Natural killer cell (primary cell): ENCODE measurements at regions not wholly inside any gene's neighbourhood (a gene's known extent, or its start where the extent isn't known, plus 50 kb on each side); places are given as distances from the start of the nearest gene placed in this dataset.

ENCODE experiments used
- ATAC-seq, 3 donors: fragments of 150-1000 bp in 2 of 3; fragments of 200-7000 bp in 1 of 3; cut with Tn5 transposase; 1 replicate in 1 of 3; 2 replicates in 2 of 3; pipeline ENCODE4 v1.10.0; 2021; ENCODE audit warnings: mild to moderate bottlenecking in 2 of 3, moderate library complexity in 2 of 3
- DNase-seq, 2 donors: peaks; one replicate each; pipeline versions ENCODE4 v3.0.0 to v3.0.0-alpha.2; 2013 to 2021; ENCODE audit warnings: mixed read lengths in 1 of 2
- H3K27ac ChIP-seq: one replicate; pipeline ENCODE4 v1.5.1; 2013; ENCODE audit warnings: mild to moderate bottlenecking, low read length
- H3K27me3 ChIP-seq: one replicate; pipeline ENCODE4 v1.6.1; 2013; ENCODE audit warnings: low read length; ENCODE audit not compliant: control insufficient read depth, insufficient read depth
- H3K36me3 ChIP-seq: one replicate; pipeline ENCODE4 v1.6.1; 2013; ENCODE audit warnings: low read length; ENCODE audit not compliant: control insufficient read depth, insufficient read depth
- H3K4me1 ChIP-seq: one replicate; pipeline ENCODE4 v1.6.1; 2013; ENCODE audit warnings: low read length; ENCODE audit not compliant: control insufficient read depth, insufficient read depth
- H3K4me3 ChIP-seq: one replicate; pipeline ENCODE4 v1.5.1; 2013; ENCODE audit warnings: low read length
- H3K9me3 ChIP-seq: one replicate; pipeline ENCODE4 v1.6.1; 2013; ENCODE audit warnings: low read length; ENCODE audit not compliant: control insufficient read depth, insufficient read depth
- H3K27ac Mint-ChIP-seq, 2 donors: one replicate each; pipeline ENCODE4 v1.8.0; 2022; ENCODE audit warnings: mild to moderate bottlenecking in 2 of 2, mixed read lengths in 2 of 2, moderate library complexity in 1 of 2
- H3K27me3 Mint-ChIP-seq, 2 donors: one replicate each; pipeline ENCODE4 v1.8.0; 2022; ENCODE audit warnings: low read depth in 2 of 2, mixed read lengths in 2 of 2
- H3K36me3 Mint-ChIP-seq: one replicate; pipeline ENCODE4 v1.8.0; 2022; ENCODE audit warnings: mixed read lengths
- H3K4me1 Mint-ChIP-seq, 2 donors: one replicate each; pipeline ENCODE4 v1.8.0; 2022; ENCODE audit warnings: mixed read lengths in 2 of 2
- H3K4me3 Mint-ChIP-seq: one replicate; pipeline ENCODE4 v1.8.0; 2022; ENCODE audit warnings: mild to moderate bottlenecking, moderate library complexity, mixed read lengths
- H3K9me3 Mint-ChIP-seq, 2 donors: one replicate each; pipeline ENCODE4 v1.8.0; 2022; ENCODE audit warnings: mixed read lengths in 2 of 2
- WGBS: methylation state at CpG from one replicate; pipeline ENCODE4 v1.1.7; 2013; ENCODE audit warnings: missing lambda C conversion rate; ENCODE audit not compliant: insufficient coverage; 5-methylcytosine and 5-hydroxymethylcytosine counted together
- intact Hi-C: fragments of 100-400 bp; cut with micrococcal nuclease; formaldehyde crosslinking; loops from one replicate; pipeline ENCODE4 v1.14.2; 2022
- TF ChIP-seq, protein P1 (sequence below): fragments of 200-600 bp; IDR thresholded peaks from one replicate; pipeline ENCODE4 v1.8.0; 2022; ENCODE audit warnings: antibody characterized with exemption

DNA sequence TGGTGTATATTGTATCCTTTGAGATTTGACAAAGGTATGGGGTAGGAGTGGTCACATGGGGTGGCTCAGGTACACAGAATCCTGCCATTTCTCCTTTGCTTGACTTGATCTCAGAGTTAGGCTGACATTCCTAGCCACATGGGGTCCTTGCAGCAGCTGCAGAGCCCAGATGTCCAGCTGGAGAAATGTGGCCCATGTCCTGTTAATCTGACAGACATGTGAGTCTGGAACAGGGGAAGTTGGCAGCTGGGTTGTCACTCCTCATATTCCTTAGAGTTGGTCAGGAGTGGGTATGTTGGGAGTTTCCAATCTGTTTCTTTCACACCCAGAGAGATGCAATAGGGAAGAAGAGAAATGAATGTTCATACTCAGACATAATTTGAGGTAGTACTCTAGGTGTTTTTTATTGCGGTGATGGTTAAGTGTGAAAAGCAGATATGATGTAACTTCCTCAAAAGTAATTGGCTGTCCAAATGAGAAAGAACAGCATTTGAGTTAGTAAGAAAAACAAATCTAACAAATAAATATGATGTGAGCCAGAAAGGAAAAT, 402.6 kb upstream of the MEIS1 start:
- TF ChIP-seq, protein P1, sequence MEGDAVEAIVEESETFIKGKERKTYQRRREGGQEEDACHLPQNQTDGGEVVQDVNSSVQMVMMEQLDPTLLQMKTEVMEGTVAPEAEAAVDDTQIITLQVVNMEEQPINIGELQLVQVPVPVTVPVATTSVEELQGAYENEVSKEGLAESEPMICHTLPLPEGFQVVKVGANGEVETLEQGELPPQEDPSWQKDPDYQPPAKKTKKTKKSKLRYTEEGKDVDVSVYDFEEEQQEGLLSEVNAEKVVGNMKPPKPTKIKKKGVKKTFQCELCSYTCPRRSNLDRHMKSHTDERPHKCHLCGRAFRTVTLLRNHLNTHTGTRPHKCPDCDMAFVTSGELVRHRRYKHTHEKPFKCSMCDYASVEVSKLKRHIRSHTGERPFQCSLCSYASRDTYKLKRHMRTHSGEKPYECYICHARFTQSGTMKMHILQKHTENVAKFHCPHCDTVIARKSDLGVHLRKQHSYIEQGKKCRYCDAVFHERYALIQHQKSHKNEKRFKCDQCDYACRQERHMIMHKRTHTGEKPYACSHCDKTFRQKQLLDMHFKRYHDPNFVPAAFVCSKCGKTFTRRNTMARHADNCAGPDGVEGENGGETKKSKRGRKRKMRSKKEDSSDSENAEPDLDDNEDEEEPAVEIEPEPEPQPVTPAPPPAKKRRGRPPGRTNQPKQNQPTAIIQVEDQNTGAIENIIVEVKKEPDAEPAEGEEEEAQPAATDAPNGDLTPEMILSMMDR: no peak
- no peaks in the 10 kb centered on the region for H3K4me1 ChIP-seq
- no peaks in the 10 kb centered on the region for H3K36me3 Mint-ChIP-seq
- H3K9me3 Mint-ChIP-seq: peaks cover 0 to 2% of the 10 kb centered on the region in 2 donors
- H3K4me3 ChIP-seq: no peak overlapping the region
- intact Hi-C loops: no loop called here
- DNase-seq (no peak), ATAC-seq (no peak)
- no peaks in the 10 kb centered on the region for H3K27me3 Mint-ChIP-seq
- no peaks in the 10 kb centered on the region for H3K4me1 Mint-ChIP-seq
- H3K36me3 ChIP-seq: no peaks in the 10 kb centered on the region
- no peaks in the 10 kb centered on the region for H3K27me3 ChIP-seq
- H3K27ac ChIP-seq: no peak overlapping the region
- H3K4me3 Mint-ChIP-seq: no peak overlapping the region
- H3K9me3 ChIP-seq: no peaks in the 10 kb centered on the region
- WGBS: 64% methylated on average over 1 of the region's 1 CpG
- no peak overlapping the region for H3K27ac Mint-ChIP-seq

DNA sequence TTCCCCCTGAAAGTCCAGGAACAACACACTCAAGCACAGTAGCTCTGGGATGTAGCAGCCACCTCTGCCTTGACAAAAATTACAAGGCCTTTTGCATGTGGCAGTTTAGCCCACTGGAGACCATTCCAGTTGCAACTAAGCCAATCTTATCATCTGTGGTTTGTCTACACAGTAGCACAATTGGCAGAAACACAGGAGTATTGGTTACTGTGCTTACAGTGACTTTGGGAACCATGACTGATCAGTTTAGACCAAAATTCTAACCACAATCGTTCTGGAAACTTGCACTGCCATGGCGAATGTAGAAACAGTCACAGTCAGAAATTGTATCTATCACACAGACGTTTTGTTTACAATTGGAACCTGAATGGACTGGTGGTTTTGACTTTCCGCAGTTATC, 403.7 kb upstream of the MEIS1 start:
- Histone ChIP-seq H3K27me3 (no peaks in the 10 kb centered on the region), H3K4me3 (no peak overlapping the region), H3K4me1 (no peaks in the 10 kb centered on the region), H3K27ac (no peak overlapping the region), H3K9me3 (no peaks in the 10 kb centered on the region), H3K36me3 (no peaks in the 10 kb centered on the region)
- Mint-ChIP-seq H3K36me3 (no peaks in the 10 kb centered on the region), H3K9me3 (peaks cover 0 to 2% of the 10 kb centered on the region in 2 donors), H3K4me3 (no peak overlapping the region), H3K4me1 (no peaks in the 10 kb centered on the region), H3K27ac (no peak overlapping the region), H3K27me3 (peaks cover 0 to 2% of the 10 kb centered on the region in 2 donors)
- no peak for DNase-seq
- TF ChIP-seq, protein P1: no peak
- no peak for ATAC-seq
- intact Hi-C loops: no loop called here
- 89% methylated on average over 4 of the region's 4 CpGs for WGBS

DNA sequence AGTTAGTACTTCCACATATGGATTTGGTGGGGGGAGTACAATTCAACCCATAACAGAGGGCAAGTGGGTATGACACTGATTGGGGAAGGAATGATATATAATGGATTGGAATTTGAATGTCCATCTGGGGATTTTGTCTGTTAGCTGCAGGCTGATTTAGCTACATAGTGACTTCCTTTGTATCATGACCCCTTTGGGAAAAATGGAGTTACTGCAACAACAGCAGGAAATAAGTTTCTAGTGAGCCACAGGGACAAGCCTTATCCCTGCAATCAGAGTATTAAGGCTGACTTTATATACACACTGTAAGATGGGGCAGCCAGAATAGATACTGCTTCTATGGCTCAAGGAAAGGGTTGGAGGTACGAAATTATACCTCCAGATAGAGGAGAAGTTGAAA, 404.4 kb upstream of the MEIS1 start:
- peaks cover 0 to 2% of the 10 kb centered on the region in 2 donors for H3K27me3 Mint-ChIP-seq
- no peaks in the 10 kb centered on the region for H3K36me3 Mint-ChIP-seq
- H3K4me1 Mint-ChIP-seq: no peaks in the 10 kb centered on the region
- WGBS: 63% methylated on average over 1 of the region's 1 CpG
- peaks cover 0 to 2% of the 10 kb centered on the region in 2 donors for H3K9me3 Mint-ChIP-seq
- Histone ChIP-seq H3K27me3 (no peaks in the 10 kb centered on the region), H3K9me3 (no peaks in the 10 kb centered on the region), H3K36me3 (no peaks in the 10 kb centered on the region), H3K4me1 (no peaks in the 10 kb centered on the region), H3K27ac (no peak overlapping the region), H3K4me3 (no peak overlapping the region)
- TF ChIP-seq, protein P1: no peak
- DNase-seq: no peak
- no peak overlapping the region for H3K27ac Mint-ChIP-seq
- intact Hi-C loops: no loop called here
- ATAC-seq: no peak
- no peak overlapping the region for H3K4me3 Mint-ChIP-seq

- Histone ChIP-seq H3K36me3 (no peaks in the 10 kb centered on the region), H3K27ac (no peak overlapping the region), H3K4me3 (no peak overlapping the region), H3K27me3 (no peaks in the 10 kb centered on the region), H3K4me1 (no peaks in the 10 kb centered on the region), H3K9me3 (no peaks in the 10 kb centered on the region)
- H3K4me3 Mint-ChIP-seq: no peak overlapping the region
- intact Hi-C loops: no loop called here
- no peaks in the 10 kb centered on the region for H3K9me3 Mint-ChIP-seq
- no peak for ATAC-seq
- WGBS: 83% methylated on average over 5 of the region's 6 CpGs
- no peak overlapping the region for H3K27ac Mint-ChIP-seq
- no peak for DNase-seq
- H3K27me3 Mint-ChIP-seq: peaks cover 0 to 2% of the 10 kb centered on the region in 2 donors
- H3K36me3 Mint-ChIP-seq: no peaks in the 10 kb centered on the region
- TF ChIP-seq, protein P1: no peak
- no peaks in the 10 kb centered on the region for H3K4me1 Mint-ChIP-seq
Measured at GRCh38 chr2:66024391-66024790, 410.5 kb upstream of the MEIS1 start.
